ENCODE measurements at regions not wholly inside any gene's neighbourhood (a gene's known extent, or its start where the extent isn't known, plus 50 kb on each side); places are given as distances from the start of the nearest gene placed in this dataset.
A peak's percentile ranks its signal among the peaks of the same experiment; 100 is the strongest.

DNA sequence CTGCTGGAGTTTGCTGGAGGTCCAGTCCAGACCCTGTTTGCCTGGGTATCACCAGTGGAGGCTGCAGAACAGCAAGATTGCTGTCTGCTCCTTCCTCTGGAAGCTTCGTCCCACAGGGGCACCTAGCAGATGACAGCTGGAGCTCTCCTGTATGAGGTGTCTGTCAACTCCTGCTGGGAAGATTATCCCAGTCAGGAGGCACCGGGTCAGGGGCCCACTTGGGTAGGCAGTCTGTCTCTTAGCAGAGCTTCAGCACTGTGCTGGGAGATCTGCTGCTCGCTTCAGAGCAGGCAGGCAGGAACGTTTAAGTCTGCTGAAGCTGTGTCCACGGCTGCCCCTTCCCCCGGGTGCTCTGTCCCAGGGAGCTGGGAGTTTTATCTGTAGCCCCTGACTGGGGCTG, 96.8 kb upstream of the SLC35F1 start:
- TF ChIP-seq, protein P1, sequence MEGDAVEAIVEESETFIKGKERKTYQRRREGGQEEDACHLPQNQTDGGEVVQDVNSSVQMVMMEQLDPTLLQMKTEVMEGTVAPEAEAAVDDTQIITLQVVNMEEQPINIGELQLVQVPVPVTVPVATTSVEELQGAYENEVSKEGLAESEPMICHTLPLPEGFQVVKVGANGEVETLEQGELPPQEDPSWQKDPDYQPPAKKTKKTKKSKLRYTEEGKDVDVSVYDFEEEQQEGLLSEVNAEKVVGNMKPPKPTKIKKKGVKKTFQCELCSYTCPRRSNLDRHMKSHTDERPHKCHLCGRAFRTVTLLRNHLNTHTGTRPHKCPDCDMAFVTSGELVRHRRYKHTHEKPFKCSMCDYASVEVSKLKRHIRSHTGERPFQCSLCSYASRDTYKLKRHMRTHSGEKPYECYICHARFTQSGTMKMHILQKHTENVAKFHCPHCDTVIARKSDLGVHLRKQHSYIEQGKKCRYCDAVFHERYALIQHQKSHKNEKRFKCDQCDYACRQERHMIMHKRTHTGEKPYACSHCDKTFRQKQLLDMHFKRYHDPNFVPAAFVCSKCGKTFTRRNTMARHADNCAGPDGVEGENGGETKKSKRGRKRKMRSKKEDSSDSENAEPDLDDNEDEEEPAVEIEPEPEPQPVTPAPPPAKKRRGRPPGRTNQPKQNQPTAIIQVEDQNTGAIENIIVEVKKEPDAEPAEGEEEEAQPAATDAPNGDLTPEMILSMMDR (IDR thresholded peaks at IDR 0.05; ENCODE audit: insufficient read depth, missing control alignments): no peak
- FAIRE-seq (no peak), DNase-seq (ENCODE audit: insufficient read length, low spot score) (no peak)

DNA sequence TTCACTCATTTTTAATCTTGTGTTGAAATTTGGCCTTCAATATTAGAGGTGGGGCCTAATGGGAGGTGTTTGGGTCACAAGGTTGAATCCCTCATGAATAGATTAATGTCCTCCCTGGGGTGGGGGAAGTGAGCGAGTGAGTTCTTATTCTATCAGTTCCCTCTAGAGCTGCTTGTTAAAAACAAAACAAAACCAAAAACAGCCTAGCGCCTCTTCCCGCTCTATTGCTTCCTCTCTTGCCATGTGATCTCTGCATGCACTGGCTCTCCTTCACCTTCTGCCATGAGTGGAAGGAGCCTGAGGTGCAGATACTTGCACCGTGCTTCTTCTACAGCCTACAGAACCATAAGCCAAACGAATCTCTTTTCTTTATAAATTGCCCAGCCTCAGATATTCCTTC, 89.6 kb upstream of the SLC35F1 start:
- TF ChIP-seq, protein P1 (IDR thresholded peaks at IDR 0.05; ENCODE audit: insufficient read depth, missing control alignments): no peak
- FAIRE-seq (no peak), DNase-seq (ENCODE audit: insufficient read length, low spot score) (no peak)

DNA sequence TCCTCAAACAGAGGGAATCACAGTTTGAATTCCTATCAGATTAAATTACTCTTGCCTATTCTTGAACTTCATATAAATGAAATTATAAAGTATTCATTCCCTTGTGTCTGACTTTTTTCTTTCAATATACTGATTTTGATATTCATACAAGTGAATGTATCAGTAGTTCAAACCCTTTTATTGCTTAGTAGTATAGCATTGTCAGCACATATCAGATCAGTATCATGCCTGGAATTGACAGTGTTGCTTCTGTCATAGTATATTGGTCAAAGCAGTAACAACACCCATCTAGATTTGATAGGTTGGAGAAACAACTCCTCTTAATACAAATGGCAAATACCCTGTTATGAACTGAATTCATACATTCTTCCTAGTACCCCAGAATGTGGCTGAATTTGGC, 89.1 kb upstream of the SLC35F1 start:
- TF ChIP-seq, protein P1 (IDR thresholded peaks at IDR 0.05; ENCODE audit: insufficient read depth, missing control alignments): no peak
- FAIRE-seq: no peak

DNA sequence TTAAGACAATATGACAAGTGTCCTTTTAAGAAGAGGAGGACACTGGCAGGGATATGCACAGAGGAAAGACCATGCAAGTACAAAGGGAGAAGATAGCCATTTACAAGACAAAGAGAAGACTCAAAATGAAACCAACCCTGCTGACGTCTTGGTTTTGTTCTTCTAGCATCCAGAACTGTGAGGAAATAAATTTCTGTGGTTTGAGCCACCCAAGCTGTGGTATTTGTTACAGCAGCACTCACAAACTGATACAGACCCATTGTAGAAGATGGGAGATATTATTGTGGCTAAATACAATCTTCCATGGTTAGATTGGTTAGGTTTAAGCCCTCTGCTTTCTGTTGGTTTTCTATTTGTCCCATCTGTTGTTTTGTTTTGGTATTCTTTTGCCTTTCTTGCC, 88.6 kb upstream of the SLC35F1 start:
- FAIRE-seq: no peak
- TF ChIP-seq, protein P1 (IDR thresholded peaks at IDR 0.05; ENCODE audit: insufficient read depth, missing control alignments): no peak

More for the DNA sequence above, 89.1 kb upstream of the SLC35F1 start:
- DNase-seq (ENCODE audit: insufficient read length, low spot score): no peak

DNA sequence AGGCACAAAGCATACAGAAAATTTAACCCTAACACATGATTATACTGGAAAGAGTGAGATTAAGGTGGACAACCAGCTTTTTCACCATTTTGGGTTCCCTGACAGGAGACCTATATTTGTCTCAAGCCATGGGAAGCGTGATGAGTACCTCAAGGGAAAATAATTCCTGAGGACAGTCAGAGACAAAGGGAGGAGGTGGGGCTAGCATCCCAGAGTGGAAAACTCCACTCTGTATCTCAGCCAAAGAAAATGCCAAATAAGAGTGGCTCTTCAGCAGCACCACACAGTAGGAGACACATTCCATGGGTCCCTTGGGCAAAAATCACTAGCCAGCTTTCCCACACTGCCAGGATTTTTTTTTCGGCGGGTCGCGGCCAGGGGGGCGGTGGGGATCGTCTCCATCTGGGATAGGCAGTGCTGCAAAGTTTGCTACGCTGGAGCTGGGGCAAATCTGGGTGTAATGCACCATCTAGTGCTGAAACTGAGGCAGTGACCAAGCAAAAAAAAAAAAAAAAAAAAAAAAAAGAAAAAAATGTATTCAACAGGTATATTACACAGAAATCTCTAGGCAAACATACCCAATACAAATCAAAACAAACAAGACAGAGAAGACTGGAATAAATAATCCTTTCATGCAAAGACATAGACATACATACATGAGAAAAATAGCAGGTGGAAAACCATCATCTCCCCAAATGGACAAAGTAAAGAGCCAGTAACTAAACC, 77.3 kb upstream of the SLC35F1 start:
- no peak for DNase-seq (ENCODE audit: insufficient read length, low spot score)
- TF ChIP-seq, protein P1 (IDR thresholded peaks at IDR 0.05; ENCODE audit: insufficient read depth, missing control alignments): peak; percentile 57
- FAIRE-seq: no peak

More for the DNA sequence above, 88.6 kb upstream of the SLC35F1 start:
- DNase-seq (ENCODE audit: insufficient read length, low spot score): no peak

DNA sequence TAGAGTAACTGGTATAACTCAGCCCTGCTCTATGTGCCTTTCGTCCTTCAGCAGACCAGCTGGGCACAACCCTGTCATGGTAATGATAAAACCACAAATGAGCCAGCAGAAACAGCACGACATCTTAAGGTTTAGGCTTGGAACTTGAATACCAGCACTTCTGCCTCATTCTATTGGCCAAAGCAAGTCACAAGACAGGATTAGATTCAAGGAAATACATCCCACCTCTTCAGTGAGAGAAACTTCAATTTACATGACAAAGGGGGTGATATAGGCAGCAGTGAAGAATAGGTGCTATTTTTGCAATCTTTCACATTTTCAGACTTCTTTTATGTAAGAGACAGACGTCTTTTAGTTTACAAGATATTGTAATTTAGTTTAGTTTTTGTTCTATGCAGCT, 69.8 kb upstream of the SLC35F1 start:
- DNase-seq (ENCODE audit: insufficient read length, low spot score): no peak
- no peak for FAIRE-seq
- TF ChIP-seq, protein P1 (IDR thresholded peaks at IDR 0.05; ENCODE audit: insufficient read depth, missing control alignments): no peak

DNA sequence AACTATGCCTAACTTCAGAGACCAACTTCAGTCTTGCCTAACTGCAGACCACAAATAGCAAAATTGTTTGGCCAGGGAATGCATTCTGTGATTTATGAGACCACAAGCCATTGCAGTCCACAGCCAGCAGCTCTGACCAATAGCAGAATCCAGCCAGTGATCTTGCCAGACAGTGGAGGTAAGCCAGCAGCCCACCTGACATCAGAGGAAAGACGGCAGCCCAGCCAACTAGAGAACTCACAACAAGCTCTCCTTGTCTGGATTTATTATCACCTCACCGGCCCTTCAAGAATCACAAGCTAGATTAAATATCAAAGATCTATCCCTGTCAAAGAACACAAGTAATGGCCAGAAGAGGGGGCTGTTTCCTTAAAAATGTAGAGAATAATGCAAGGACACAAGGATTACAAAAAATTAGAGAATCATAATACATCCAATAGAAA, 66.5 kb upstream of the SLC35F1 start:
- TF ChIP-seq, protein P1 (IDR thresholded peaks at IDR 0.05; ENCODE audit: insufficient read depth, missing control alignments): peak; percentile 58
- FAIRE-seq: no peak
- DNase-seq (ENCODE audit: insufficient read length, low spot score): no peak

Measured in D721Med (cell line).